ENCODE measurements at regions not wholly inside any gene's neighbourhood (a gene's known extent, or its start where the extent isn't known, plus 50 kb on each side); places are given as distances from the start of the nearest gene placed in this dataset.

- TF ChIP-seq POLR2A (IDR thresholded peaks at IDR 0.05), result no peak
- TF ChIP-seq CTCF (IDR thresholded peaks at IDR 0.05), result no peak
- Histone ChIP-seq H3K27ac (no peak overlapping the region), H3K27me3 (no peaks in the 10 kb centered on the region), H3K4me3 (no peak overlapping the region), H3K9me3 (no peaks in the 10 kb centered on the region), H3K4me1 (no peaks in the 10 kb centered on the region), H3K36me3 (no peaks in the 10 kb centered on the region)
- DNase-seq, result no peak
- intact Hi-C loops (cut with DNase I; ENCODE audit: low total_unique reads), result no loop called here
Measured at GRCh38 chr1:185444676-185445075, 127.6 kb upstream of the IVNS1ABP start.

- Histone ChIP-seq H3K27ac (no peak overlapping the region), H3K4me3 (no peak overlapping the region), H3K36me3 (no peaks in the 10 kb centered on the region), H3K4me1 (no peaks in the 10 kb centered on the region), H3K9me3 (no peaks in the 10 kb centered on the region), H3K27me3 (no peaks in the 10 kb centered on the region)
- DNase-seq, result no peak
- intact Hi-C loops (cut with DNase I; ENCODE audit: low total_unique reads), result no loop called here
- TF ChIP-seq CTCF (IDR thresholded peaks at IDR 0.05) (no peak), POLR2A (IDR thresholded peaks at IDR 0.05) (no peak)
Measured at GRCh38 chr1:185442050-185442449, 125.0 kb upstream of the IVNS1ABP start.

GRCh38 chr1:185441605-185442004 is 124.6 kb upstream of the IVNS1ABP start:
- intact Hi-C loops (cut with DNase I; ENCODE audit: low total_unique reads), result no loop called here
- DNase-seq, result no peak
- Histone ChIP-seq H3K27ac (no peak overlapping the region), H3K4me1 (no peaks in the 10 kb centered on the region), H3K4me3 (no peak overlapping the region), H3K9me3 (no peaks in the 10 kb centered on the region), H3K36me3 (no peaks in the 10 kb centered on the region), H3K27me3 (no peaks in the 10 kb centered on the region)
- TF ChIP-seq CTCF (IDR thresholded peaks at IDR 0.05), result no peak
- no peak for TF ChIP-seq POLR2A (IDR thresholded peaks at IDR 0.05)

- no peak for TF ChIP-seq POLR2A (IDR thresholded peaks at IDR 0.05)
- no peak for TF ChIP-seq CTCF (IDR thresholded peaks at IDR 0.05)
- Histone ChIP-seq H3K4me3 (no peak overlapping the region), H3K36me3 (no peaks in the 10 kb centered on the region)
Measured at GRCh38 chr1:185440877-185441276, 123.8 kb upstream of the IVNS1ABP start.

GRCh38 chr1:185439727-185440415 is 122.8 kb upstream of the IVNS1ABP start:
- DNase-seq, result no peak
- TF ChIP-seq CTCF (IDR thresholded peaks at IDR 0.05) (no peak), POLR2A (IDR thresholded peaks at IDR 0.05) (no peak)
- H3K4me3 ChIP-seq, result no peak overlapping the region
- H3K4me1 ChIP-seq, result no peaks in the 10 kb centered on the region
- H3K9me3 ChIP-seq, result no peaks in the 10 kb centered on the region
- H3K27ac ChIP-seq, result no peak overlapping the region
- H3K27me3 ChIP-seq, result no peaks in the 10 kb centered on the region
- H3K36me3 ChIP-seq, result no peaks in the 10 kb centered on the region
- intact Hi-C loops (cut with DNase I; ENCODE audit: low total_unique reads), result no loop called here

More at GRCh38 chr1:185440877-185441276, 123.8 kb upstream of the IVNS1ABP start:
- Histone ChIP-seq H3K9me3 (no peaks in the 10 kb centered on the region), H3K4me1 (no peaks in the 10 kb centered on the region), H3K27ac (no peak overlapping the region), H3K27me3 (no peaks in the 10 kb centered on the region)
- no peak for DNase-seq
- intact Hi-C loops (cut with DNase I; ENCODE audit: low total_unique reads), result no loop called here
